Astrocyte (in vitro differentiated cells and primary cell): ENCODE measurements at regions not wholly inside any gene's neighbourhood (a gene's known extent, or its start where the extent isn't known, plus 50 kb on each side); places are given as distances from the start of the nearest gene placed in this dataset.

Experiments
- DNase-seq: peaks from one replicate; pipeline ENCODE4 v3.0.0-alpha.2; 2010; ENCODE audit warnings: low read depth
- FAIRE-seq: peaks from 2 replicates; lab custom pipeline; 2011; peaks lifted over from hg19 to GRCh38; lab: Jason Lieb, UNC
- H2AFZ ChIP-seq: 2 replicates; pipeline ENCODE4 v1.6.0; 2012; ENCODE audit warnings: low read depth, low read length, inconsistent platforms
- H3K27ac ChIP-seq: 2 replicates; pipeline ENCODE4 v1.5.1; 2011; ENCODE audit warnings: low read depth, low read length, inconsistent platforms
- H3K27me3 ChIP-seq: 2 replicates; pipeline ENCODE4 v1.6.0; 2011; ENCODE audit warnings: low read length, inconsistent platforms; ENCODE audit not compliant: insufficient read depth
- H3K36me3 ChIP-seq: 2 replicates; pipeline ENCODE4 v1.5.1; 2011; ENCODE audit warnings: low read length, inconsistent platforms; ENCODE audit not compliant: insufficient read depth
- H3K4me1 ChIP-seq: 2 replicates; pipeline ENCODE4 v1.5.1; 2011; ENCODE audit warnings: low read length, inconsistent platforms; ENCODE audit not compliant: insufficient read depth
- H3K4me2 ChIP-seq: 2 replicates; pipeline ENCODE4 v1.6.0; 2012; ENCODE audit warnings: low read length, inconsistent platforms
- H3K4me3 ChIP-seq: 2 replicates; pipeline ENCODE4 v1.5.1; 2011; ENCODE audit warnings: low read depth, mild to moderate bottlenecking, low read length, inconsistent platforms; ENCODE audit not compliant: insufficient read depth
- H3K79me2 ChIP-seq: 2 replicates; pipeline ENCODE4 v1.6.0; 2012; ENCODE audit warnings: mild to moderate bottlenecking, low read length, inconsistent platforms; ENCODE audit not compliant: insufficient read depth
- H3K9ac ChIP-seq: 2 replicates; pipeline ENCODE4 v1.6.0; 2012; ENCODE audit warnings: mild to moderate bottlenecking, low read length, inconsistent platforms
- H3K9me3 ChIP-seq: 2 replicates; pipeline ENCODE4 v1.5.1; 2012; ENCODE audit warnings: low read depth, mild to moderate bottlenecking, low read length, inconsistent platforms; ENCODE audit not compliant: insufficient read depth
- H4K20me1 ChIP-seq: 2 replicates; pipeline ENCODE4 v1.6.0; 2012; ENCODE audit warnings: low read length, inconsistent platforms; ENCODE audit not compliant: insufficient read depth
- H3K27ac Mint-ChIP-seq: one replicate; pipeline ENCODE4 v1.8.0; 2021; ENCODE audit warnings: mild to moderate bottlenecking, mixed read lengths; ENCODE audit not compliant: unreplicated experiment
- H3K27me3 Mint-ChIP-seq: one replicate; pipeline ENCODE4 v1.8.0; 2021; ENCODE audit warnings: low read depth, mixed read lengths; ENCODE audit not compliant: unreplicated experiment
- H3K36me3 Mint-ChIP-seq: one replicate; pipeline ENCODE4 v1.8.0; 2021; ENCODE audit warnings: low read depth, mixed read lengths; ENCODE audit not compliant: unreplicated experiment
- H3K4me1 Mint-ChIP-seq: one replicate; pipeline ENCODE4 v1.8.0; 2021; ENCODE audit warnings: low read depth, mixed read lengths; ENCODE audit not compliant: unreplicated experiment
- H3K4me3 Mint-ChIP-seq: one replicate; pipeline ENCODE4 v1.8.0; 2021; ENCODE audit warnings: mild to moderate bottlenecking, moderate library complexity, mixed read lengths; ENCODE audit not compliant: unreplicated experiment
- H3K9me3 Mint-ChIP-seq: one replicate; pipeline ENCODE4 v1.8.0; 2021; ENCODE audit warnings: mild to moderate bottlenecking, mixed read lengths; ENCODE audit not compliant: unreplicated experiment
- EZH2 ChIP-seq: IDR thresholded peaks from 2 replicates; pipeline ENCODE4 v1.6.1; 2012; ENCODE audit warnings: mild to moderate bottlenecking, low read length, inconsistent platforms; ENCODE audit not compliant: insufficient read depth
- TF ChIP-seq, protein P1 (sequence below): IDR thresholded peaks from 2 replicates; pipeline ENCODE4 v1.5.1; 2011; ENCODE audit warnings: low read depth, mild to moderate bottlenecking, inconsistent platforms, low read length, moderate library complexity; ENCODE audit not compliant: insufficient read depth

DNA sequence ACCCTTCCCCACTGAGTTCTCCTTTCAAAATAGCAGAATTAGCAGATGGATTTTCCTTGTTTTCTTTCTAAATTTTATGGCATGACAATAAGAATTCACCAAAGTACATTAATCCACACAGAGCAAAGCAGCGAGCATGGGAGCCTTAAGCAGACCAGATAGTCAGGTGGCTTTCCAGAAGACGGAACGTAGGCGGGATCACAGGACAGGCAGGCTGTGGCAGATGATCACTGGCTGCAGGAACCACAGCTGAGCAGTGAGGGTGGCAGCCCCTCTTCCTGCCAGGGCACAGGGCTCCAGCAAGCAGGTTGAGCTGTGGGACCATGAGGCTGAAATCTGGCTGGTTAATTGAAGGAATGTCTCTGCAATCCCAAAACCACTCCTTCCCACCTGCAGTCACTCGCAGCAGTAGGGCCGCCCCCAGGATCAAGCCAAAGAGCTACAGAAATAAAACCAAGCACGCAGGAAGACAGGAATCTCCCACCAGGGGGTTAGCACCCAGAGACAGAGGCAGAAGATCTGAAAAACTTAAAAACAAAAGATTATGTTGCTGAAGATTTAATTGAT lies 259.9 kb downstream of the EIPR1 start:
- Mint-ChIP-seq H3K4me3 (no peak overlapping the region), H3K36me3 (peaks cover 5% of the 10 kb centered on the region), H3K4me1 (no peaks in the 10 kb centered on the region), H3K27me3 (peaks cover 6% of the 10 kb centered on the region), H3K27ac (no peak overlapping the region), H3K9me3 (peaks cover 2% of the 10 kb centered on the region)
- no peak overlapping the region for H3K9ac ChIP-seq
- H3K79me2 ChIP-seq: no peaks in the 10 kb centered on the region
- DNase-seq: no peak
- no peak overlapping the region for H3K4me2 ChIP-seq
- H3K9me3 ChIP-seq: no peaks in the 10 kb centered on the region
- no peaks in the 10 kb centered on the region for H3K36me3 ChIP-seq
- TF ChIP-seq EZH2: no peak
- TF ChIP-seq, protein P1, sequence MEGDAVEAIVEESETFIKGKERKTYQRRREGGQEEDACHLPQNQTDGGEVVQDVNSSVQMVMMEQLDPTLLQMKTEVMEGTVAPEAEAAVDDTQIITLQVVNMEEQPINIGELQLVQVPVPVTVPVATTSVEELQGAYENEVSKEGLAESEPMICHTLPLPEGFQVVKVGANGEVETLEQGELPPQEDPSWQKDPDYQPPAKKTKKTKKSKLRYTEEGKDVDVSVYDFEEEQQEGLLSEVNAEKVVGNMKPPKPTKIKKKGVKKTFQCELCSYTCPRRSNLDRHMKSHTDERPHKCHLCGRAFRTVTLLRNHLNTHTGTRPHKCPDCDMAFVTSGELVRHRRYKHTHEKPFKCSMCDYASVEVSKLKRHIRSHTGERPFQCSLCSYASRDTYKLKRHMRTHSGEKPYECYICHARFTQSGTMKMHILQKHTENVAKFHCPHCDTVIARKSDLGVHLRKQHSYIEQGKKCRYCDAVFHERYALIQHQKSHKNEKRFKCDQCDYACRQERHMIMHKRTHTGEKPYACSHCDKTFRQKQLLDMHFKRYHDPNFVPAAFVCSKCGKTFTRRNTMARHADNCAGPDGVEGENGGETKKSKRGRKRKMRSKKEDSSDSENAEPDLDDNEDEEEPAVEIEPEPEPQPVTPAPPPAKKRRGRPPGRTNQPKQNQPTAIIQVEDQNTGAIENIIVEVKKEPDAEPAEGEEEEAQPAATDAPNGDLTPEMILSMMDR: no peak
- no peaks in the 10 kb centered on the region for H3K4me1 ChIP-seq
- H3K4me3 ChIP-seq: no peak overlapping the region
- no peaks in the 10 kb centered on the region for H4K20me1 ChIP-seq
- no peak for FAIRE-seq
- no peak overlapping the region for H2AFZ ChIP-seq
- H3K27ac ChIP-seq: no peak overlapping the region
- H3K27me3 ChIP-seq: no peaks in the 10 kb centered on the region

DNA sequence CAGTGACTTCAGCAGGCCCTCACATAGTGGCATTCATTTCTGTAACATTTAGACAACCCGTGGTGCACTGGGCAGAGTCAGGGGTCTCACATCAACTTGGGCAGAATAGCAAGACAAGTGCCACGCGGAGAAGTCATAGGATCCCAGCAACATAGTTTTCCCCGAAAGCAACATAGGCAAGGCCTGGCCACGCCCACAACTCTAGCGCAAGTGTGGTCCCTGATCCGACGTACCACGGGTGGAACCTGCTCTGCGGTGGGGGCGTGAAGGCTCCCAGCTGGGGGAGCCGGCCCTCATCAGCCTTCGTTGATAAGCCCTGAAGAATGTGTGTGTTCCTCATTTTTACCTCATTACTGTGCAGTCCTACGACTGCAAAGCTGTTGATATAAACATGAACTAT lies 261.2 kb downstream of the EIPR1 start:
- H2AFZ ChIP-seq: no peak overlapping the region
- no peak overlapping the region for H3K27ac Mint-ChIP-seq
- H3K36me3 Mint-ChIP-seq: peaks cover 5% of the 10 kb centered on the region
- H3K9me3 Mint-ChIP-seq: peaks cover 2% of the 10 kb centered on the region
- no peak overlapping the region for H3K27ac ChIP-seq
- no peaks in the 10 kb centered on the region for H3K79me2 ChIP-seq
- no peaks in the 10 kb centered on the region for H3K4me1 ChIP-seq
- no peaks in the 10 kb centered on the region for H4K20me1 ChIP-seq
- TF ChIP-seq EZH2: no peak
- TF ChIP-seq, protein P1: no peak
- no peaks in the 10 kb centered on the region for H3K27me3 ChIP-seq
- no peak for FAIRE-seq
- peaks cover 6% of the 10 kb centered on the region for H3K27me3 Mint-ChIP-seq
- no peak overlapping the region for H3K9ac ChIP-seq
- H3K4me2 ChIP-seq: no peak overlapping the region
- no peak overlapping the region for H3K4me3 Mint-ChIP-seq
- no peaks in the 10 kb centered on the region for H3K36me3 ChIP-seq
- H3K4me3 ChIP-seq: no peak overlapping the region
- no peak for DNase-seq
- no peaks in the 10 kb centered on the region for H3K4me1 Mint-ChIP-seq
- no peaks in the 10 kb centered on the region for H3K9me3 ChIP-seq

DNA sequence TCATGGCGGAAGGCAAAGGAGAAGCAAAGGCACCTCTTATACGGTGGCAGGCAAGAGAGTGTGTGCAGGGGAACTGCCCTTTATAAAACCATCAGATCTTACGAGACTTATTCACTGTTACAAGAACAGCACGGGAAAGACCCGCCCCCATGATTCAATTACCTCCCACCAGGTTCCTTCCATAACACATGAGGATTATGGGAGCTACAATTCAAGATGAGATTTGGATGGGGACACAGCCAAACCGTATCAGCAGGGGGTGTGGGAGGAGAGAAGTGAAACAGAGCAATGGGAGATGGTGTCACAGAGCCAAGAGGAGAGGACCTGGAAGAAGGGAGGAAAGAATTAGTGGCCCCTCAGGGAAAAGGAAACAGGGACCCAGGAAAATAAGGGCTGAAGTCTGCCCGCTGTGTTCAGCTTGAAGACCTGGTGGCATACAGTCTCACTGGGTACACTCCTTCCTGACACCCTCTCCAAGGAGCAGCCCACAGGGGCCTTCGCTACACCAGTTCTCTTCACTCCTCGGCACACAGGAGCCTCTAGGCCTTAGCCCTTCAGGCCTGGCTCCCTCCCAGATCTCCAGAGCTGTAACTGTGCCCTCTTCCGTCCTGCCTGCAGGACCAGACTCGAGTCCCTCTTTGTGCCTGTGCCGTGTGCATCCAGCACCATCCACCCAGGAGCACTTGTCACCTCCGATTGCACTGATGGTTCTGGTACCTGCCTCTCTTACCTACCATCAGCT lies 262.1 kb downstream of the EIPR1 start:
- no peak overlapping the region for H3K27ac ChIP-seq
- H2AFZ ChIP-seq: no peak overlapping the region
- no peak overlapping the region for H3K4me3 ChIP-seq
- peaks cover 3% of the 10 kb centered on the region for H3K9me3 ChIP-seq
- H3K9ac ChIP-seq: no peak overlapping the region
- no peaks in the 10 kb centered on the region for H3K79me2 ChIP-seq
- no peaks in the 10 kb centered on the region for H3K36me3 ChIP-seq
- Mint-ChIP-seq H3K27me3 (peaks cover 6% of the 10 kb centered on the region), H3K4me1 (no peaks in the 10 kb centered on the region), H3K27ac (no peak overlapping the region), H3K36me3 (peaks cover 5% of the 10 kb centered on the region), H3K9me3 (peaks cover 2% of the 10 kb centered on the region), H3K4me3 (no peak overlapping the region)
- TF ChIP-seq EZH2: no peak
- TF ChIP-seq, protein P1: no peak
- H3K4me1 ChIP-seq: no peaks in the 10 kb centered on the region
- H3K4me2 ChIP-seq: no peak overlapping the region
- FAIRE-seq: no peak
- no peak for DNase-seq
- no peaks in the 10 kb centered on the region for H3K27me3 ChIP-seq
- H4K20me1 ChIP-seq: no peaks in the 10 kb centered on the region
